OCI-LY3 (cell line): ENCODE measurements at regions not wholly inside any gene's neighbourhood (a gene's known extent, or its start where the extent isn't known, plus 50 kb on each side); places are given as distances from the start of the nearest gene placed in this dataset.

Experiments used
- CTCF ChIP-seq: fragments of 200-600, 300-600 bp; sonication (generic); IDR thresholded peaks from 2 replicates; pipeline ENCODE4 v1.5.1; 2014; ENCODE audit warnings: antibody characterized with exemption, low read length, low read depth
- EZH2phosphoT487 ChIP-seq: fragments of 200-600 bp; shearing (Covaris generic); IDR thresholded peaks from 2 replicates; pipeline ENCODE4 v1.6.1; 2018; ENCODE audit warnings: antibody characterized with exemption, mixed run types, low read depth

GRCh38 chr2:52260904-52261303 lies 1229.0 kb upstream of the NRXN1 start:
- no peak for TF ChIP-seq CTCF
- TF ChIP-seq EZH2phosphoT487 = no peak
